HG03045 (cell line): ENCODE measurements at regions not wholly inside any gene's neighbourhood (a gene's known extent, or its start where the extent isn't known, plus 50 kb on each side); places are given as distances from the start of the nearest gene placed in this dataset.

Experiments used
- ATAC-seq: cut with Tn5 transposase; IDR thresholded peaks from one replicate; pipeline ENCODE4 v1.9.1; 2021; ENCODE audit warnings: mild to moderate bottlenecking, moderate library complexity; ENCODE audit not compliant: unreplicated experiment

DNA sequence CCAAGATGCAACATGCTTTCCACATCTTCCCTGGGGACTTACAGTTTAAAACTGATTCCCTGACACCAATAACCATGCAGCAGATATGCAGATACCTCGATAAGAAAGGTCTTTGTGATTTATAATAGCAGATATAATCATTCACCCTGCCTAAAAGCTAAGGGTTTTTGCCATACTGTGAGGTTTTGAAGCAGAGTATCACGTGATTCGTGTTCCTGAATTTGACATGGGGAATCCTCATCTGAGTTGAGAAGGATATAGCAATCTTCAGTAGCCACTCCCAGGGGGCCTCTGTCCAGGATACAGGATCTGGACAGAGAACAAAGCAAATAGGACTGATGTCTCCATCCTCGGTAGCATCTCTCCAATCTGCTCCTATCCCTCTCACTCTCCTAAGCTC lies 79.1 kb upstream of the SDK2 start:
- no peak for ATAC-seq

DNA sequence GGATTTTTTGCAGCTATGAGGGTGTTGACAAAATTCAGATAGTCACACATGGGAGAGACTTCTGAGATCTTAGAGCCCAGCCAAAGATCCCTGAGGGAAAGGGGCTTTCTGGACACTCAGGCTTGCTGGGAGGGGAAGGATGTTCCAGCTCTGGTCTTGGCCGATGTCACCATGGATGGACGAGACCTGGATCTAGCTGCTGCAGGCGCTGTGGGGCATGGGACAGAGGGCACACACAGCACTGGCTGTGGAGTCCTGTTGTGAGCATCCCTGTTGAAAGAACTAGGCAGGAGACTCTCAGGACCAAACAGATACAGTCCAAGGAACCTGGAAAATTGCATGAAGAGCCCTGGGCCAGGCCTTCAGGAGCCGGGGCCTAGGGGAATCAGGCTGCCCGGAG lies 80.1 kb upstream of the SDK2 start:
- no peak for ATAC-seq

DNA sequence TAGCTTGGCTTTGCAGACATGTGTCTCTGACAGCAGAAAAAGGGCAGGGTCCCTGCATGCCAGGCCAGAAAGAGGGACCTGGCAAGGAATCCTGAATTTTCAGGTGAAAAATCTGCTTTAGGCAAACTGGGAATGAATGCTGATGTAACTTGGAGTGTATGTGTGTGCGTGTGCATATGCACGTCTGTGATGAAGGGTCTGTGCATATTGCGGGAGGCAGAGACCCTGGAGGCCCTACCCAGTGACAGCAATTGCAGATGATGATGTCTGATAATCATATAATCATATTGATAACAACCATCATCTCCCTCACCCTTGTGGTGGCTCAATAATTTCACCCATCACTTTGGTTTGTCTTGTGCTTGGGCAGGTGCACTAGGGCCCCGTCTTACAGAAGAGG lies 80.7 kb upstream of the SDK2 start:
- no peak for ATAC-seq

DNA sequence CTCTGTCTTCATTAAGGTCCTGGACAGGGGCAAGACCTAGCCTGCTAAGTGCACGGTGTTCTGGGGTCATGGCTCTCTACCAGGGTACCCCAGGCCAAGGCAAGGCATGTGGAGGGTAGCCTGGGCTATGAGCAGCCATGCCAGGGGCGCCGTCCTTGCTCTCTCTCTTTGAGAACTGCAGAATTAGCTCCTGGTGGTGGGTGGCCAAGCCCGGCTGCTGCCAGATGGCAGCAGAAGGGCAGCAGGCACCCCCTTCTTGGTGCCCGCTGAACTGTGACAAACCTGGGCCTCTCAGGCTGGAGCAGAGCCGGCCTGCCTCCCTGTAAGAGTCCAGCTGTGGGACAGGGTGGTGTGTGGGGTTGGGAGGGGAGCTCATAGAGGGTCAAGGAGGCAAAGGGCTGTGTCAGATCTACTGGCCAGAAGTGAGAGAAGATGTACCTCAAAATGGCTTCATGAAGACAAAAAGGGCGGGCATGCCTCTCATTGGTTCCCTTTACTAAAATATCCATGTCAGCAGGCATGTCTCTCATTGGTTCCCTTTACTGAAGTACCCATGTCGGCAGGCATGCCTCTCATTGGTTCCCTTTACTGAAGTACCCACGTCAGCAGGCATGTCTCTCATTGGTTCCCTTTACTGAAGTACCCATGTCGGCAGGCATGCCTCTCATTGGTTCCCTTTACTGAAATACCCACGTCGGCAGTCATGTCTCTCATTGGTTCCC lies 81.7 kb upstream of the SDK2 start:
- ATAC-seq, result no peak

DNA sequence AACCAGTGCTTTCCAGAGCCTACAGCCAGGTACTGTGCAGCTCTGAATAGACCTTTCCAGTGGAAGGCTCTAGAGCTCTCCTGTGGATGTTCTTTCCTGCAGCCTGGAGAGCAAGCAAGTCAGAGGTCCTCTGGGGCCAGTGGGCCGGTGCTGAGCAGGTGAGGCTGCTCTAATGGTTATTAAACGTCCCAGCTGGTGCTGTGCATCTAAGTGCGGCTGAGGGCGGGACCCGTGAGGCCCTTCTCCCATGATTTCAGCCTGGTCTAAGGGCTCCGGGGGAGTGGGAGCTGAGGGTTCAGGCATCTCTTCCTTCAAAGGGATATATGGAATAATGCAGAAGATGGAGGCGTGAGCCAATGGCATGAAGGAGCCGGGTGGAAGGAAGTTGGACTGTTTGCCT lies 83.7 kb upstream of the SDK2 start:
- no peak for ATAC-seq

DNA sequence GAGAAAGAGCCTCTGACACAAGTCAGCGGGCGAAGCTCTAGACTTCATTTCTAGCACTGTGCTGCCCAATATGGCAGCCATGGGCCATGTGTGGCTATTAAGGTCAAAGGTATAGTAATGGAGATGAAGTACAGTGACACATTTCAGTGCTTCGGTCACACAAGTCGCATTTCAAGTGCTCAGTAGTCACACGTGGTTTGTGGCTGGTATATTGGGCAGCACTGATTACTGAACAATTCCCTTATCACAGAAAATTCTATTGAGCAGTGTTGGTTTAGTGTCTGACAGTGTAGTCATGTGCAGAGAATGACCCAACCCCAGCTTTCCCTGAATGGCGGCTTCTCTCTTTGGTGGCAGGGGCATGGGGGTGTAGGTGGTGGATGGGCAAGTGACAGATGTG lies 84.9 kb upstream of the SDK2 start:
- no peak for ATAC-seq

DNA sequence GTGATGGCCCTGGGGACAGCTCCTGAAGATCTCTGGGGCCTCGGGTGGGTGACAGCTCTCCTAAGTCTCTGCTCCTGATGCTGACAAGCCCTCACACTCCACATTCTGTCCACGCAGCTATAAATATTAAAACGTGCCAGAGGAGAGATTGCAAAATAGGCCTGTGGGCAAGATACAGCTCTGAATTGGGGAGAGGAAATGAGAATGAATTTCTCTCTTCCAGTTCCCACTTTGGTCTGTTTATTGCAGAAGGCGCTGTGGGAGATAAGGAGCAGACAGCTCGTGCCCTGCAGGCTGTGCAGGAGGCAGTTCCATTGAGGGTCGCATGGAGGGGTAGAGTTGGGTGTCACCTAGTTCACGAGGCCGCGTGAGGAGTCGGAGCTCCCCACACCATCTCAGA lies 87.5 kb upstream of the SDK2 start:
- ATAC-seq, result no peak

DNA sequence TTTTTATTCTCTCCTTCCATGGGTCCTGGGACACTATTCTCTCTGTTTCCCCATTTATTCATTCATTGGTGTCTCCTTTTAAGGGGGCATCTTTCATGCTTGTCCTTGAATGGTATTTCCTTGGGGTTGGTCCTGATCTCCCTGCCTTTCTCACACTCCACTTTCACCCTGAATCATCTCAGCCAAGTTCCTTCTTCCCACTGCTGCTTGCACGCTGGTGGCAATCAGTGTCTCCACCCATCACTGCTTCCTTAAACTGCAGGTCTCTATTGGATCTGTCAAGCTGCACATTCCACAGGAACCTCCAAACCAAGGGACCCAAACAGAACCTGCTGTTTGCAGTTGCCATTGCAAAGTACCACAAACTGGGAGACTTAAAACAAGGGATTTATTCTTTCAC lies 89.3 kb upstream of the SDK2 start:
- ATAC-seq, result no peak

DNA sequence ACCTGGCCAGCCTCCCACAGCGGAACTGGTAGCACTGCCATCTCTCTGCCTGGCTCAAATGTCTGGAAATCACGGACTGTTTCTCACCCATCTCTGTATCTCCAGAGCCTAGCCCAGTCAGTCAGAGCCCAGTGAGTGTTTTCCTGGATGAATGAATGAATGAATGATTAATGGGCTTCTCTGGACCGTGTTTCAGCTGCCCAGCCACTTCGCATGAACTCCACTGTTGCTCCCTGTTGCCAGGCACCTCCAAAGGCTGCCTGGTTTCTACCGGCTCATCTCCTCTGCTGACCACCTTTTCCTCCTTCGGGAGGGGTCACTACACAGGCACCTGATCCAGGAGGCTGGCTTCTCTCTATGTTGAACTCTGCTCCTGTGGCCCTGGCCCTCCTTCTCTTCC lies 91.0 kb upstream of the SDK2 start:
- ATAC-seq, result no peak

DNA sequence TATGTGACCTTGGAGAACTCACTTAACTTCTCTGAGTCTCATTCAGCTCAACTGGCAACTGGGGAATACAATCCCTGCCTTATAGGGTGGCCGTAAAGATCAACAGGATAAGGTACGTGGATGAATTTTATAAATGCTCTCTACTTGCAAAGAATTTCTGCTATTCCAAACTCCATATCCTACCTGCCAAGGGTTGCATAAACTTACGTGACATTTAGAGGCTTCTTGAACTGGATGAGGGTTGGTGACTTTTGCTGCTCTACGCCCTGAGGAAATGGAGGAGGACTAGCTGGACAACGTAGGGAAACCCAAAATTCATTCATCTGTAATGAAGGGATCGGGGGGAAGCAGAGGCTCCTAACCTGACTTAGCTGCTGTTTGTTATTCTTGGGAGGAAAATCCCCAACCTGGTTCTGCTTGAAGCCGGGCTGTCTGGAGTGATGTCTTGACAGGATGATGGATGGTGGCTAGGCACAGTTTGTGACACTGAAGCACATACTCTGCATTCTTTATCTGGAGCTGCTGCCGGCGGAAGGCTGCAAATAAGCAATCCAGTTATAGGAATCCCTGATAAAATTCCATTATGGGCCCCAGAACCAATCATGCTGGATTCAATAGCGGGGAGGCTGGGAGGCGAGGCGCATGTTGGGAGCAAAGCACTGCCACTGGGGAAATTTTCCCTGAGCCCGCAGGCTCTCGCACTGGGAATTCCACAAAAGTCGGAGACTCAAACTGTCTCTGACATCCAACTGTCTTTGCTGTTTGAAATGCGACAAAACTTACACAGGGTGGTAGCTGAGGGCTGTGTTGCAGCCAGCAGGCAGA lies 94.7 kb upstream of the SDK2 start:
- no peak for ATAC-seq

DNA sequence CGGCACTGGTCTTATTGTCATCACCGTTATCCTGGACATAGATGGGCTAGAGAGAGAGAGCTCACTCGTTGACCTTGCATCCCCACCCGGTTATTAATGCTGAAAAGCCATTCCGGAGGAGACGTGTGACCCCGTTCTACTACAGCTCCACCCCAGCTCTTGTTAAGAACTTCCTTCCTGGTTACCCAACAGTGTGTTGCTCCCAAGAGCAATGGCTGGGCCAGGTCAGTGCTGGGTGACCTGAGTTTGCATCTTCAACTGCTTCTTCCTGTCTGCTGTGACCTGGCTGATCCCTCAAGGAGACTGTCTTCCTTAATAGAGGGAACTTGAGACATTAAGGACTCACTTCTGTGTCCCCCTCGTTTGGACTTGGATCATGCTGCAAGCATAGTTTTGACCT lies 96.1 kb upstream of the SDK2 start:
- no peak for ATAC-seq

DNA sequence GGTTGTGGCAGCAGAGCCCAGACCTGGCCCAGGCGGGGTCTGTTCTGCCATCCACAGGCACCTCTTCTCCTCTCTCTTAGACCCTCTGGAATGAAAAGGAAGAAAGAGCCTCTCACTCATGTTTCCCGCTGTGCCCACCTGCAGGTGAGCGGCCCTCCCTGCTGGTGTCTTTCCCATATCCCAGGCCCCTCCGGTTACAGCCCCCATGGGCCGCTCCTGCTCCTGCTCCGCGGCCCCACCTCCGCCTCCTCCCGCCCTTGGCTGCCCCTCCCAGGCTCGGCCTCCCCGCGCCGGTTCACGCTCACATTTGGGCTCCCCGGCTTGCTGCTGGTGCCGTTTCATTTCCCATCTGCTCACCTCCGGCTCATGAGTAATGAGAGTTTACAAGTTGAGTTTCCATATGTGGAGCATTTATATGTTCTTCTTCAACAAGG lies 98.7 kb upstream of the SDK2 start:
- ATAC-seq, result no peak

DNA sequence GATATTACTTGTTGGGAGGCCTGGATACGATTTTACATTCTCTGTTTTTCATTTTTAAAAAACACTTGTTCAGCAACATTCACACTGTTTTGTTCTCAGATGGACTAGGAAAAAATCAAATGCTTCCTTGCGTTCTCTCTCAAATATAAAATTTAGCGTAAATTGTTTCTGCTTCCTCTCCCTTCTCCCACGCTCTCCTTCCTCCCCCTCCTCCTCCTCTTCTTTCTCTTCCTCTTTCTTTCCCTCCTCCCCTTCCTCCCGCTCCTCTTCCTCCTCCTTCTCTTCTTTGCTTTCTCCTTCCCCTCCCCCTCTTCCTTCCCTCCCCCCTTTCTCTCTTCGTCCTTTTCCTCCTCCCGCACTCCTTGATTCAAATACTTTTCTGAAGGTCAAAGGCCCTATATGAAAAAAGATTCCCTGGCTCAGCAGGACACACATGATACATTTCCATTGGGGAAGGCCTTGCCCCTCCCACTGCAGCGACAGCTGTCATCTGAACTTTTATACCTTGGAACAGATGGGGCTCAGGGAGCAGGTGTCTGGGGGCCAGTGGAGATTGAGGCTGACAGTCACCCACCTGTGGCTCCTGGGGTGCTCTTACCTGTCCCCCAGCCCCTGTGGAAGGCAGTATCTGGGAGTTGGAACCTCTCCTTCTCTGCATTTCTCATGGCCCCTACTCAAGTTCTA lies 99.4 kb upstream of the SDK2 start:
- ATAC-seq, result no peak

DNA sequence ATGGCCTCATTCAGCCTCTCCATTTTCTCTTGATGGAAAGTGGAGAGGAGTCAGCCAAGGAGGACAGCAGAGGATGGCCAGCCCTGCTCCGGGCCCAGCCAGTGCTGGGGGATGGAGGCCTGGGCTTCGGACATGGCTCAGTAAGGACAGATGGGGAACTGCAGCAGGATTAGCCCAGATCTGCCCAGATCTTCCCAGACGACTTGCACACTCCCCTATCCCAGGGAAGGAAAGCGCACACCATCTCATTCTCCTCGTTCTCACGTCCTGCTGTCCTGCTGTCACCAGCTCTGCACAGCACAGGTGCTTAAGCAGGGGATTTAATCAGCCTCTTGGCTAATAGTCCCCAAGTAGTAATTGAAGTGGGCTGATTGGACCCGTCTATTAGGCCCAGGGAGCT lies 100.2 kb upstream of the SDK2 start:
- ATAC-seq, result no peak

DNA sequence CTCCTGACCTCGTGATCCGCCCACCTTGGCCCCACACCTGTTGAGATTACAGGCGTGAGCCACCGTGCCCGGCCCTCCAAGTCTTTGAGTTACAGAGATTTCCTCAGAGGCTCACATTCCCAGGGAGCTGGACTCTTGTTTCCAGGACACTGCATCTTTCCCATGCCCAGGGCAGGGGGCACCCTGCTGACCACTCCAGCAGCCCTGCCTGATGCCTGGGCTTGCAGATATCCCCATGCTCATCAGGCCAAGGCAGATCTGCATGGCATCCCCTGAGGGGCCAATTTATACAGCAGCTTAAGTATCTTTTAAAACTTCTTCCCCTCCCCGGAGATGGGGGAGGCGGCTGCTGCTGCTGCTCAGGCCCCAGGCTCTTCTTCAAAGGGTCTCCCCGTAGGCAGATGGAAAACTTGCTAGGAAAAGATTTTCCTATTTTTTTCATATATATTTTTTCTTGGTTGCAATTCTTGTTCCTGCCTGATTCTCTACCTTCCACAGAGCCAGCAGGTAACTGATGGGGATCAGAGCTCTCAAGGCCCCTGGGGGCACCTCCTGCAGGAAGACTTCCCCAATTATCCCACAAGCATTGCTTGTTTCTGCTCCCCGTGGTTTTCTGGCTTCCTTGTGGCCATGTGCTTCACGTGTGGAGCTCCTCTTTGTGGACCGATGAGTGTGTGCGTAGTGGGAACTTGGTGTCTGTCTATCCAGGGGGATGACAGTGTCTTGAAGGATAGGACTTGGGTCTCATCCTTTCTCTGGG lies 102.2 kb upstream of the SDK2 start:
- ATAC-seq, result no peak

DNA sequence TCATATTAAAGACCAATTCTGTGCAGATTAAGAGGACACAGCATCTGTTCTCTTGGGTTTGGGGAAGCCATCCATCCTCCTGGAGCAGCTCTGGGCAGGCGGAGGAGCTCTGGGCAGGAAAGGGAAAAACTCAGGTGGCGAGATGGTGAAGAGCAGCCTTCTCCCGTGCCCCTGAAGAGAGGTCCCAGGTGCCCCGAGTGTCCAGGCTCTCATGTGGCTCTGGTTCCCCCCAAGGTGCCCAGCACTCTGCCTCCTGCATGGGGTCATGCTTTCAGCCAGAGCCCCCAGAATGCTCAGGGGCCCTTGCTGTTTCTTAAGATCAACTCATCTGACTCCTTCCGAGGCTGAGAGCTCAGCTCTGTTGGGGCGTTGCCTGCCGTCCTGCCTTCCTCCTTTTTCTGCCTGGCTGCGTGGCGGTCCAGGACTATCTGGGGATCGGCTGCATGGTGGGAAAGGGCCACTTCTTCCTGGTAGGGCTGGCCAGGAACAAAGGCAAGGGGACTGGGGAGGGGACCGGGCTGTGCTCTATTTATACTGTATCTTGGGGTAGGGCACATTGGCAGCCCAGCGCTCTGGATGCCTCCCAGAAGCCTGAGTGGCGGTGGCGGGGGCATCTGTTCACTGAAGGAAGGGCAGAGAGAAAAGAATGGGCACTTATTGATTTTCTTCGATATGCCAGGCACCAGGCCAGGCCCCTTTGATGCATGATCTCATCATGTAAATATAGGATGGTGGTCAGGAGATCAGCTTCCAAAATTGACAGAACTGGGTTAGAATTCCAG lies 103.2 kb upstream of the SDK2 start:
- no peak for ATAC-seq

DNA sequence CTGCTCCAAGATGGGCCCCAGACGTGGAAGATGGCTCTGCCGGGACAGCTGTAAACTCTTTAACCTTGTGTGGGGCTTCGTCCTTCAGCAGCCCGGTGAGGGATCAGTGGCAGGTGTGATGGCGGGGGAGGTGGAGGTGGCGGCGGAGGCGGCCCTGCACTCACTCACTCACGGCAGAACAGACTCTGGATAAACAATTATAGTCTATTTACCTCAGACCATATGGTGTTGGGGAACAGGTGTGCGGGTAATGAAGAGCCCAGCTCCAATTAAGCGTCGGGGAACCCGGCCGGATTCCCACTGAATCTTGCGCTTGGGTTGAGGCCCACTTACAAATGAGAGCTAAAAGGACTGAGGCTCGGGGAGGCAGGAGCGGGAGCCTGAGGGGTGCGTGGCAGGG lies 104.3 kb upstream of the SDK2 start:
- ATAC-seq, result no peak

DNA sequence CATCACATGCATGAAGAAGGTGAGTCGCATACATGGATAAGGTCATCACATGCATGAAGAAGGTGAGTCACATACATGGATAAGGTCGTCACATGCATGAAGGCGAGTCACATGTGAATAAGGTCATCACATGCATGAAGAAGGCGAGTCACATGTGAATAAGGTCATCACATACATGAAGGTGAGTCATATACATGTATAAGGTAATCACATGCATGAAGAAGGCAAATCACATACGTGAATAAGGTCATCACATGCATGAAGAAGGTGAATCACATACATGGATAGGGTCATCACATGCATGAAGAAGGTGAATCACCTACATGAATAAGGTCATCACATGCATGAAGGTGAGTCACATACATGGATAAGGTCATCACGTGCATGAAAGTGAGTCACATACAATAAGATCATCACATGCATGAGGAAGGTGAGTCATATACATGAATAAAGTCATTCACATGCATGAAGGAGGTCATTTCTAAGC lies 105.1 kb upstream of the SDK2 start:
- no peak for ATAC-seq

DNA sequence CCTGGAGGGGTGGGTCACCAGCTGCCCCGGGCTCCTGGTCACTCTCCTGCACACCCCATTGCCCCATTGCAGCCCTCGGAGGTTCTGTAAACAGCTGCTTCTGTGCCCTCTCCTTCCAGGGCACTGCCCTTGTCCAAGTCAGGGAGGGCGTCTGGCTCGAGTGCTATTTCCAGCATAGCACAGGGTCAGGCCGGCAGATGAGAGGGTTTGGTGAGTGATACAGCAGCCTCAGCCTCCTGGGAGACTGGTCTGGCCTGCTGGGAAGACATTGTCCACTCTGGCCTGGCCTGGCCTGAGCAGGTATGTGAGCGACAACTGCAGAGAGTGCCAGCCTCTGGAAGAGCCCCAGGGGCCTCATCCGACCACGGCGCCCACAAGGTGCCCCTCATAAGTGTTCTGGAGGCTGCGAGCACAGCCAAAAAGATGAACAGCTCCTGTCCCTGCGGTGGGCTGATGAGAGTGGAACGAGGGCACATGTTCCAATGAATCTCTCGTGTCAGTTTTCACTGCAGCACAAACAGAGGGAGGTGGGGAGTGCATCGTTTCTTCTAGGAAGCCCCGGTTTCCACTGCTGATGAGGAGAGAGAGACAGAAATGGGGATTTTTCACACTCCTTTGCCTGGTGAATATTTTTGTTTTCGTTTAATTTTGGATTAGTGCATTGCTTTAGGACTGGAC lies 105.8 kb upstream of the SDK2 start:
- ATAC-seq, result no peak

DNA sequence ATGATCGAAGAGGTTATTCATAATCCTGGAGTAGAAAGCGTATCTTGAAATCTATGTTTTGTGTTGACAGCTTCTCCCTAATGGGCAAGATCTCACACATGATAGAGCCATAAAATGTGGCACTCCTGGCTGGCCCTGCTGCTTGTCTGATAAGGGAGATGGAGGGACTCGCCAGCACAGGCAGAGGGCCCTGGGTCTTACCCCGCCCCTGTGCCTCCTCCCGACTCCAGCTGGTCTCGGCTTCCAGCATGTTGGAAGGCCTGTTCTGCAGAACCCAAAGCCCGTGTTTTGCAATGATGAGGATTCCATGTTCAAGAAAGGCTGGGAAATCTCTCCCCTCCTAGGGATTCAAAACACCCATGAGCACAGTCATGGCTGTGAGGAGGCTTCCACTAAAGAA lies 106.7 kb upstream of the SDK2 start:
- ATAC-seq, result no peak
